ENCODE measurements at regions not wholly inside any gene's neighbourhood (a gene's known extent, or its start where the extent isn't known, plus 50 kb on each side); places are given as distances from the start of the nearest gene placed in this dataset.
A peak's percentile ranks its signal among the peaks of the same experiment; 100 is the strongest.
"Not testable (repeated sequence)": the region's sequence is repeated elsewhere in the genome, so short reads cannot be mapped to it uniquely, and the experiment has no call there.

- H3K36me3 ChIP-seq (ENCODE audit: low read depth), result no peaks in the 10 kb centered on the region
- no peak overlapping the region for H3K4me3 ChIP-seq (ENCODE audit: severe bottlenecking)
- H3K9me3 ChIP-seq (ENCODE audit: severe bottlenecking), result no peaks in the 10 kb centered on the region
- H3K27me3 ChIP-seq (ENCODE audit: insufficient read depth, poor library complexity, severe bottlenecking), result peaks cover 50% of the 10 kb centered on the region
- no peak overlapping the region for H3K27ac ChIP-seq (ENCODE audit: poor library complexity, severe bottlenecking)
- ATAC-seq (ENCODE audit: low read depth) (no peak), DNase-seq (ENCODE audit: low spot score) (no peak)
- H3K4me1 ChIP-seq (ENCODE audit: insufficient read depth, poor library complexity, severe bottlenecking), result no peaks in the 10 kb centered on the region
- TF ChIP-seq CTCF (IDR thresholded peaks at IDR 0.05; ENCODE audit: poor library complexity, severe bottlenecking), result no peak
These were observed 130.3 kb downstream of the MINAR1 start for GRCh38 chr15:79562403-79562815.

- H3K27ac ChIP-seq (ENCODE audit: poor library complexity, severe bottlenecking), result no peak overlapping the region
- H3K9me3 ChIP-seq (ENCODE audit: severe bottlenecking), result no peaks in the 10 kb centered on the region
- H3K36me3 ChIP-seq (ENCODE audit: low read depth), result no peaks in the 10 kb centered on the region
- H3K4me1 ChIP-seq (ENCODE audit: insufficient read depth, poor library complexity, severe bottlenecking), result no peaks in the 10 kb centered on the region
- DNase-seq (ENCODE audit: low spot score), result no peak
- TF ChIP-seq CTCF (IDR thresholded peaks at IDR 0.05; ENCODE audit: poor library complexity, severe bottlenecking), result no peak
- no peak overlapping the region for H3K4me3 ChIP-seq (ENCODE audit: severe bottlenecking)
- H3K27me3 ChIP-seq (ENCODE audit: insufficient read depth, poor library complexity, severe bottlenecking), result peaks cover 50% of the 10 kb centered on the region
- peak; percentile 12; the same call in 1 of the 3 replicates for ATAC-seq (ENCODE audit: low read depth)
These were observed 130.8 kb downstream of the MINAR1 start for GRCh38 chr15:79562899-79563298.

GRCh38 chr15:79570004-79570403 lies 137.9 kb downstream of the MINAR1 start:
- DNase-seq (ENCODE audit: low spot score) (no peak), ATAC-seq (ENCODE audit: low read depth) (no peak)
- no peak overlapping the region for H3K27ac ChIP-seq (ENCODE audit: poor library complexity, severe bottlenecking)
- H3K4me3 ChIP-seq (ENCODE audit: severe bottlenecking), result no peak overlapping the region
- peaks cover 23% of the 10 kb centered on the region for H3K27me3 ChIP-seq (ENCODE audit: insufficient read depth, poor library complexity, severe bottlenecking)
- TF ChIP-seq CTCF (IDR thresholded peaks at IDR 0.05; ENCODE audit: poor library complexity, severe bottlenecking), result no peak
- H3K9me3 ChIP-seq (ENCODE audit: severe bottlenecking), result no peaks in the 10 kb centered on the region
- H3K4me1 ChIP-seq (ENCODE audit: insufficient read depth, poor library complexity, severe bottlenecking), result no peaks in the 10 kb centered on the region
- no peaks in the 10 kb centered on the region for H3K36me3 ChIP-seq (ENCODE audit: low read depth)

GRCh38 chr15:79572691-79573404 lies 140.7 kb downstream of the MINAR1 start:
- DNase-seq (ENCODE audit: low spot score), result no peak
- Histone ChIP-seq H3K4me3 (ENCODE audit: severe bottlenecking) (no peak overlapping the region), H3K9me3 (ENCODE audit: severe bottlenecking) (no peaks in the 10 kb centered on the region), H3K4me1 (ENCODE audit: insufficient read depth, poor library complexity, severe bottlenecking) (no peaks in the 10 kb centered on the region), H3K36me3 (ENCODE audit: low read depth) (no peaks in the 10 kb centered on the region), H3K27me3 (ENCODE audit: insufficient read depth, poor library complexity, severe bottlenecking) (peaks cover 16% of the 10 kb centered on the region), H3K27ac (ENCODE audit: poor library complexity, severe bottlenecking) (no peak overlapping the region)
- no peak for ATAC-seq (ENCODE audit: low read depth)
- TF ChIP-seq CTCF (IDR thresholded peaks at IDR 0.05; ENCODE audit: poor library complexity, severe bottlenecking), result no peak

- H3K4me1 ChIP-seq (ENCODE audit: insufficient read depth, poor library complexity, severe bottlenecking); ATAC-seq (ENCODE audit: low read depth); H3K4me3 ChIP-seq (ENCODE audit: severe bottlenecking); H3K9me3 ChIP-seq (ENCODE audit: severe bottlenecking); H3K27ac ChIP-seq (ENCODE audit: poor library complexity, severe bottlenecking); H3K36me3 ChIP-seq (ENCODE audit: low read depth); DNase-seq (ENCODE audit: low spot score): not testable (repeated sequence)
- H3K27me3 ChIP-seq (ENCODE audit: insufficient read depth, poor library complexity, severe bottlenecking), result peaks cover 33% of the 10 kb centered on the region
These were observed 142.5 kb downstream of the MINAR1 start for GRCh38 chr15:79574431-79575273.
